ENCODE measurements at regions not wholly inside any gene's neighbourhood (a gene's known extent, or its start where the extent isn't known, plus 50 kb on each side); places are given as distances from the start of the nearest gene placed in this dataset.

GRCh38 chr2:76427452-76427851 lies 716.7 kb upstream of the GCFC2 start:
- no peaks in the 10 kb centered on the region for H3K9me3 ChIP-seq (ENCODE audit: control insufficient read depth, low read length)
- Mint-ChIP-seq H3K27ac (no peak overlapping the region), H3K4me1 (peaks cover 7% of the 10 kb centered on the region), H3K4me3 (no peak overlapping the region), H3K27me3 (ENCODE audit: insufficient read depth) (no peaks in the 10 kb centered on the region), H3K9me3 (no peaks in the 10 kb centered on the region), H3K36me3 (ENCODE audit: low read depth) (no peaks in the 10 kb centered on the region)
- H3K27ac ChIP-seq (ENCODE audit: low read depth, low read length), result no peak overlapping the region
- H3K4me1 ChIP-seq (ENCODE audit: control insufficient read depth, insufficient read depth, low read length), result no peaks in the 10 kb centered on the region
- H3K27me3 ChIP-seq (ENCODE audit: control insufficient read depth, insufficient read depth, low read length, poor library complexity, severe bottlenecking), result no peaks in the 10 kb centered on the region
- no peak overlapping the region for H3K4me3 ChIP-seq (ENCODE audit: low read length)
- H3K9ac ChIP-seq (ENCODE audit: extremely low read depth, low read length, poor library complexity, severe bottlenecking), result no peak overlapping the region
- H3K36me3 ChIP-seq (ENCODE audit: control insufficient read depth, insufficient read depth, low read length), result no peaks in the 10 kb centered on the region
- no peak for TF ChIP-seq CTCF (conservative IDR thresholded peaks at IDR 0.05)
- DNase-seq, result no peak

- no peak for TF ChIP-seq CTCF (conservative IDR thresholded peaks at IDR 0.05)
- H3K36me3 Mint-ChIP-seq (ENCODE audit: low read depth), result no peaks in the 10 kb centered on the region
- peaks cover 4% of the 10 kb centered on the region for H3K9me3 Mint-ChIP-seq
- no peak overlapping the region for H3K9ac ChIP-seq (ENCODE audit: extremely low read depth, low read length, poor library complexity, severe bottlenecking)
- no peak overlapping the region for H3K4me3 ChIP-seq (ENCODE audit: low read length)
- H3K36me3 ChIP-seq (ENCODE audit: control insufficient read depth, insufficient read depth, low read length), result no peaks in the 10 kb centered on the region
- no peak overlapping the region for H3K27ac Mint-ChIP-seq
- no peaks in the 10 kb centered on the region for H3K27me3 ChIP-seq (ENCODE audit: control insufficient read depth, insufficient read depth, low read length, poor library complexity, severe bottlenecking)
- H3K27me3 Mint-ChIP-seq (ENCODE audit: insufficient read depth), result peaks cover 3% of the 10 kb centered on the region
- DNase-seq, result no peak
- H3K4me1 Mint-ChIP-seq, result peaks cover 16% of the 10 kb centered on the region
- peaks cover 5% of the 10 kb centered on the region for H3K9me3 ChIP-seq (ENCODE audit: control insufficient read depth, low read length)
- no peak overlapping the region for H3K4me3 Mint-ChIP-seq
- 89% methylated on average over 7 of the region's 7 CpGs; no CpG with 5 or more reads in 1 of the 2 experiments for WGBS, 2 experiments (ENCODE audit: insufficient coverage in 1 of 2, insufficient read length in 1 of 2)
- no peak overlapping the region for H3K27ac ChIP-seq (ENCODE audit: low read depth, low read length)
- peaks cover 6% of the 10 kb centered on the region for H3K4me1 ChIP-seq (ENCODE audit: control insufficient read depth, insufficient read depth, low read length)
These were observed 705.1 kb upstream of the GCFC2 start for GRCh38 chr2:76415821-76416220.

GRCh38 chr2:76413436-76413835 lies 702.7 kb upstream of the GCFC2 start:
- Mint-ChIP-seq H3K4me1 (peaks cover 16% of the 10 kb centered on the region), H3K27ac (peak overlapping the region; percentile 11), H3K27me3 (ENCODE audit: insufficient read depth) (peaks cover 3% of the 10 kb centered on the region), H3K9me3 (peaks cover 25% of the 10 kb centered on the region), H3K36me3 (ENCODE audit: low read depth) (peaks cover 5% of the 10 kb centered on the region), H3K4me3 (no peak overlapping the region)
- no peaks in the 10 kb centered on the region for H3K36me3 ChIP-seq (ENCODE audit: control insufficient read depth, insufficient read depth, low read length)
- H3K9me3 ChIP-seq (ENCODE audit: control insufficient read depth, low read length), result peaks cover 21% of the 10 kb centered on the region
- no peak overlapping the region for H3K9ac ChIP-seq (ENCODE audit: extremely low read depth, low read length, poor library complexity, severe bottlenecking)
- DNase-seq, result no peak
- peak overlapping the region; percentile 46 for H3K4me3 ChIP-seq (ENCODE audit: low read length)
- H3K27ac ChIP-seq (ENCODE audit: low read depth, low read length), result no peak overlapping the region
- no peaks in the 10 kb centered on the region for H3K27me3 ChIP-seq (ENCODE audit: control insufficient read depth, insufficient read depth, low read length, poor library complexity, severe bottlenecking)
- TF ChIP-seq CTCF (conservative IDR thresholded peaks at IDR 0.05), result no peak
- H3K4me1 ChIP-seq (ENCODE audit: control insufficient read depth, insufficient read depth, low read length), result peaks cover 6% of the 10 kb centered on the region
